A172 (cell line): ENCODE measurements at regions not wholly inside any gene's neighbourhood (a gene's known extent, or its start where the extent isn't known, plus 50 kb on each side); places are given as distances from the start of the nearest gene placed in this dataset.
A peak's percentile ranks its signal among the peaks of the same experiment; 100 is the strongest.
"Not testable (repeated sequence)": the region's sequence is repeated elsewhere in the genome, so short reads cannot be mapped to it uniquely, and the experiment has no call there.

ENCODE experiments used
- DNase-seq: peaks from one replicate; pipeline ENCODE4 v3.0.0-alpha.2; 2015; ENCODE audit warnings: low spot score

- not testable (repeated sequence) for DNase-seq
Observed at GRCh38 chr9:109665736-109666135, 114.3 kb upstream of the PALM2AKAP2 start.

GRCh38 chr9:109681301-109681700 is 98.7 kb upstream of the PALM2AKAP2 start:
- DNase-seq = no peak

GRCh38 chr9:109682227-109682626 is 97.8 kb upstream of the PALM2AKAP2 start:
- DNase-seq = no peak

GRCh38 chr9:109683521-109683920 is 96.5 kb upstream of the PALM2AKAP2 start:
- DNase-seq = no peak

DNA sequence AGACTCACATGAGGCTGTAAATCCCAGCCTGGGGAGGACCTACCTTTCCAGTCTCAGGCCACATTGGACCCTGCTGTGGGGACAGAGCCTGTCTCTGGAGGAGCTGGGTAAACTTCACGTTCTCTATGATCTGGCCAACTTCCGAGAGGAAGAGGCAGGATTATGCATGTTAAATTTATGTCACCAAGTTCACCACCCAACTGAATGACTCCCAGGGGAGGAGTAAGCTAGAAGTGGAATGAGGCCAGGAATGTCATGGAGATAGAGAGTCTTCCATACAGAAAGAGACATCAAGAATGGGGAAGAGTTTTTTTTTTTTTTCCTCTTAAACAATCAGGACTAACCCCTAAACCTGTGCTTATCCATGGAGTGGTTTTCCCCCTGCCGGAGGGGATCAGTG is 90.3 kb upstream of the PALM2AKAP2 start:
- peak; percentile 16 for DNase-seq

DNA sequence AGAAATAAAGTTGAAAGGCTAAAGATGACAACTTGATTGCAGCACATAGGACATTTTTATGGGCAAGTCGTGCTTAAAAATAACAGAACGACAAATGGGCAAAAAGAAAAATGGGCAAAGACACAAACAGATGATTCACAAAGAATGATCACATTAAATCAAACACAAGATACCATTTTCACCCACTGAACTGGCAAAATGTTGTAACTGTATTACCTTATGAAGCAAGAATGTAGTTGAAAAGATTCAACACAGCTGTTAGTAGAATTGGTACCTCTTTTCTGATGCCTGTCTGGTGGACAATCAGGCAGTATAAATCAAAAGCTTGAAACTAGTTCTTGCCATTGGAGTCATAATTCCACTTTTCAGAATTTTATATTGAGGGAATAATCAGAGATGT is 81.0 kb upstream of the PALM2AKAP2 start:
- peak; percentile 16 for DNase-seq

DNA sequence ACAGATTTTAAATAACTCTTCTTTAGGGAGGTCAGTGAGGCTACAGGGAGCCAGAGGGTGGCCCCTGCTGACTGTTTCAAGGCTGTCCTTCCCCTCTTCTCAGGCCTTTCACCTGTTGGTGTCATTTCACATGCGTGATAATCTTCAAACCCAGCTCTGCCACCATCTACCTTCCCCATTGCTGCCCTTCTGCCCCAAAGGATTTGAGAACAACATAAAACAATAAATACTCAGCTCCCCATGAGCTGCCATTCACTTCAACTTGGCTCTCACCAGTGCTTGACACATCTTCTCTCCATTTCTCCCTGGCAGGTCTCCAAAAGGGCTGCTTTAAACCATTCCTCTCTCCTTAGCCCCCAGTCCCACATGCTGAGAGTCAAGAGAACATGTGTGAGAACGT is 75.5 kb upstream of the PALM2AKAP2 start:
- DNase-seq = no peak

DNA sequence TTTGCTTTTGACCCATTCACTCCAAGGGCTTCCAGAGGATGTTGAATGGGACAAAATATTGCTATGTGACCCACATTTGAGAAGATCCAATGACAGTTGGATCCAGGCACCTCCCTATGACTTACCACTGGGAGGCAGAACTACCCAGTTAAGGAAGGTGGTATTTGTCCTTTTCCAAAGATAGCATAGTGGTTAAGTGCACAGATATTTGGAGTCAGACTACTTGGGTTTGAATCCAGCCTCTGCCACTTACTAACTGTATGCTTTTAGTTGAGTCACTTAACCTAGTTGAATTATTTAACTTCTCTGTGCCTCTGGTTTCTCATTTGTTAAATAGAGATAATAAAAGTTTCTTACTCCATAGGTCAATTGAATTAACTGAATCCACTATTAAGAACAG is 74.5 kb upstream of the PALM2AKAP2 start:
- peak; percentile 74 for DNase-seq

- no peak for DNase-seq
Observed at GRCh38 chr9:109707355-109707754, 72.6 kb upstream of the PALM2AKAP2 start.

DNA sequence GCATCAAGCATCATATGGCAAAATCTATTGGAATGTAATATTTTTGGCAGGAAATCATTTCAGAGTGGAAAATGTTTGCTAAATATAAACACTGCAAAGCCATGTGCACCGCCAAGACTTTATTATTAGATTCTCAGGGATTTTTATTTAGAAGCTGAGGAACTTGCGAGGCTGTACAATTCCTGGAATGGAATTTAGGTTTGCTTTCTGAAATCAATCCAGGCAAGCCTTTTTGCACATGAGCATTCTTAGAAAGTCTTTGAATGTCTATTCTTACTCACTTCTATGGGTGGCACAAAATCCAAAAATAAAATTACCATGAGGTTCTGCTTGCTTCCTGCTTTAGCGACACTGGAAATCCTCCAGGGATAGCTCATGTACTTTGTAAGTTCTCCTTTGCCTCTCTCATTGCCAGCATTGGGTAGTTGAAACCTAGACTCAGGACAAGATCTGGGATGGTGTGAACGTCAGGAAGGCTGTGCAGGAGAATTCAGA is 71.5 kb upstream of the PALM2AKAP2 start:
- no peak for DNase-seq

DNA sequence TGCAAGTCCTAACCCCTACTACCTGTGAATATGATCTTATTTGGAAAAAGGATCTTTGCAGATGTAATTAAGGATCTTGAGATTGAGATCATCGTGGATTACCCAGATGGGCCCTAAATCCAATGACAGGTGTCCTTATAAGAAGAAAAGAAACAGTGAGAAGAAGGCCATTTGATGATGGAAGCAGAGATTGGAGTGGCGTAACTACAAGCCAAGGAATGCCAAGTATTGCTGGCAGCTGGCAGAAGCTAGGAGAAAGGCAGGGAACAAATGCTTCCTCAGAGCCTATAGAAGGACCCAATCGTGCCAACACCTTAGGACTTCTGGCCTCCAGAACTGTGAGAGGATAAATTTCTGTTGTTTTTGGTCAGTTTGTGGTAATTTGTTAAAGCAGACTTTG is 70.1 kb upstream of the PALM2AKAP2 start:
- no peak for DNase-seq

DNA sequence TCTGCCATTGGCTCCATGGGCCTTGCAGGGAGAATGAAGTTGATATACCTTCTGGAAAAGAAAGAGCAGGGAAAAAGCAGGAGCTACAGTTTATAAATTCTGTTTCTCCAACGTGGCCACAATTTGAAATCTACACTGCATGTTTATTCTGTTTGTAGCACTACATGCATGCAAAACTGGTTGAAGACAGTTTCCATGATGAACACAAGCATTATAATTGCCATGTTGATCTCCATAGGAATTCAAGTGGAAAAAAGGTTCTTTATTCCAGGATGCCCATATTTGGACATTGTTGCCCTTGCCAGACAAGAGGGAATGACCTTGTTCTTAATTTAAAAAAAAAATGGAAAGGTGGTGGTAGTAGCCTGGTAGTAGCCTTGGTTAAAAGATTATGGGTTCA is 69.2 kb upstream of the PALM2AKAP2 start:
- DNase-seq = no peak

DNA sequence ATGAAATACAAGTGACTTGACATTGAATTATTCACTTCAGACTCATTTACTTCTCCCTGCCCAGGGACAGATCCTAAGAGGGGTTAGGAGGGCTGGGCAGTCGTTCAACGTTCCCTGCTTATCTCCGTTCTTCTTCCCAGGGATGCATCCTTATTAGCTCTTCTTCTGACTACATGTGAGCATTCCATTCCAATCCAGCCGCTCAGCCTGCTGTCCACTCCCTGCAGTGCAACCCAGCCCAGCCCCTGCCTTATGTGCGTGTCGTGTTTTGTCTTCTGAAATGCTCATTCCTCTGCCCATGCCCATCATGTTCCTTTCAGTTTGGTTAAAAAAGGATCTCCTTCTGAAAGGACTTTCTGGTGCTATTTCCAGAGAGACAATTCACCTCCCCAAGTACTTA is 64.7 kb upstream of the PALM2AKAP2 start:
- DNase-seq = no peak

DNA sequence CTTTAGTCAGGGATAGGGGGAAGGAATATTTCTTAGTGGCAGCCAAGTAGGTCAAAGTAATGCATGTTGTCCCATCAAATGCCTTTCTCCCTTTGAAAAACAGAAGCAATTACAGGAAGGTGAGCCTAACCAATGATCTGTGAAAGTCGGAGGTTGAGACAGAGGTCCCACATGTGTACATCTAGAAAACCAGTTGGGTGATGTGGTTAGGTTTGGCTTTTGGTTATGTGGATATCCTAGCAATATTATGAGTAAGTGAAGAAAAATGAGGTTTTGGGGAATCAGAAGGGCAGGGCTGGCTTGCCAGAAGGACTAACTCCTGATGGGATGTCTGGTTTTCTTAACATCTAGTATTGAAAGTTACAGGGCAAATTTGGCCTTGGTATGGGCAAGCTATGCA is 63.4 kb upstream of the PALM2AKAP2 start:
- DNase-seq = no peak

GRCh38 chr9:109717342-109717741 is 62.7 kb upstream of the PALM2AKAP2 start:
- DNase-seq = peak; percentile 47

DNA sequence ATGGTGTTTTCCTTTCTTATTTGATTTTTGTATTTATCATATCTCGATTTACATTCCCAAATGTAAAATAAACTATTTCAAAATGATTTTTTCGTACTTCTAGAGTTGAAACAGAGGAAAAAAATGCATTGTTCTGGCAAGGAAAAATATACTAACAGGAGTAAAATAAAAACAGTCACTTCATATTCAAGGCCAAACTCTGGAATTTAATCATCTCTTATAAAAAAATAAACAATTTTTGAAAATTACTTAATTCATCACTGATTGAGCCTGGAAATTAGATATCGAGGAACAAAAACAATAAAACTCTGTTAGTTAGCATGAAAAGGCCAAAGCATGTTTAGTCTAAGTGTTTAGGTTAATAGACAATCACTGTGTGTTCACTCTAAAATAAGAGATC is 61.1 kb upstream of the PALM2AKAP2 start:
- no peak for DNase-seq

GRCh38 chr9:109721001-109721400 is 59.0 kb upstream of the PALM2AKAP2 start:
- DNase-seq = no peak

- no peak for DNase-seq
Observed at GRCh38 chr9:109722007-109722406, 58.0 kb upstream of the PALM2AKAP2 start.

DNA sequence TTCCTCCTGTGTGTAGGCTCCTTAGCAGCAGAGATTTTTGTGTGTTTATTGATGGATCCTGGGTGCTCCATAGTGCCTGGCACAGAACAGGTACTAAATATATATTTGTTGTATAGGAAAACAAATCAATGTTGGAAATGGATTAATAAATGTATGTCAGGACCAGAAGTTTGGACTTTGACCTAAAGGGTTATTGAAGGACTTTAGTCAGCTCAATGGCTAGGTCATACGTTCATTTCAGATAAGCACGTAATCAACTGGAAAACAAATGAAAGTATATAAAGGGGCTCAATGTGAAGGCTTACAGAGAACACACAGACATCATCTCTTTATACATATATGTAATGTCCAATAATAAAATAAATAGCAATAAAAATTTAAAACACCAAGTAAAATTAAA is 56.2 kb upstream of the PALM2AKAP2 start:
- DNase-seq = no peak

DNA sequence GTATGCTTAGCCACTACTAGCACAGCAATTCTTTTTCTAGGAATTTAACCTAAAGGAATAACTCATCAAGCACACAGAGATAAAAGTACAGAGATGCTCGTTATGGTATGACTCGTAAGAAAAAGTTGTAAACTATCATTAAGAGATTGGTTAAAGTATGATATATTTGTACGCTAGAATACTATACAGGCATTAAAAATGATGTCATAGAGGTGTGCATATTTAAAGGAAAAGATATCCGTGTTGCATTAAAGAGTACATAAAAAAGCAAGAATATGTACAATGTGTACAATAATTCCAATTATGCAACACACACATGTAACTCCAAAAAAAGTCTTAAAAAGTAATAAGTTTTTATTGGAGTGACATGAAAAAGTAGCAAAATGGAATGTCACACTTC is 54.5 kb upstream of the PALM2AKAP2 start:
- DNase-seq = no peak

- DNase-seq = no peak
Observed at GRCh38 chr9:109726119-109726518, 53.9 kb upstream of the PALM2AKAP2 start.

DNA sequence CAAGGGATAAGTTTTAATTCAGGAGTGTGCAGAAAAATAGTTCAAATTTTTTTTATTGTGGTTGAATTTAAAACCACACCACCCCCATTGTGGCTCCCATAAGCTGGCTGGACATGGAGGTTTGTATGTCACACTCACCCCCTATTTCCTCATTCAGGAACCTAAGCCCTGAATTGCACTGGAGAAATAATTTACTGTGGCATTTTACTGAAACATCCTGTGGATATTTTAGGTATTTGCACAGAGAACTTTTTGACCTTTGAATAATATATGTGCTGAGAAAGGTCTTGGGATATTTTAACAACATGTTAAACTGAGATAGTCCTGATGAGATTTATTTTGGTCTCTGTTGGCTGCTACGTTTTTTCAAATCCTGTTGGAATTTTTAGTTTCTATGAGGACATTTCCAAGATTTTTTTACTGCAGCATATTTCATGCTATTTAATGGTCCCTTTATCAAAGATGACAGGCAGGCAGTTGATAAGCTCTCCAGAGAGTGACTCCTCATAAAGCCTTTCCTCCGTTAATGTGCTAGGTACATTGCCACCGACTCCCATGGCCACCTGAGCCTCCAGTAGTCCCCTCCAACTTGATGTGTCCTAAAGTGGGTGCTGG is 51.2 kb upstream of the PALM2AKAP2 start:
- DNase-seq = peak; percentile 25

GRCh38 chr9:109729513-109729912 is 50.5 kb upstream of the PALM2AKAP2 start:
- DNase-seq = no peak
